ENCODE measurements at regions not wholly inside any gene's neighbourhood (a gene's known extent, or its start where the extent isn't known, plus 50 kb on each side); places are given as distances from the start of the nearest gene placed in this dataset.

DNA sequence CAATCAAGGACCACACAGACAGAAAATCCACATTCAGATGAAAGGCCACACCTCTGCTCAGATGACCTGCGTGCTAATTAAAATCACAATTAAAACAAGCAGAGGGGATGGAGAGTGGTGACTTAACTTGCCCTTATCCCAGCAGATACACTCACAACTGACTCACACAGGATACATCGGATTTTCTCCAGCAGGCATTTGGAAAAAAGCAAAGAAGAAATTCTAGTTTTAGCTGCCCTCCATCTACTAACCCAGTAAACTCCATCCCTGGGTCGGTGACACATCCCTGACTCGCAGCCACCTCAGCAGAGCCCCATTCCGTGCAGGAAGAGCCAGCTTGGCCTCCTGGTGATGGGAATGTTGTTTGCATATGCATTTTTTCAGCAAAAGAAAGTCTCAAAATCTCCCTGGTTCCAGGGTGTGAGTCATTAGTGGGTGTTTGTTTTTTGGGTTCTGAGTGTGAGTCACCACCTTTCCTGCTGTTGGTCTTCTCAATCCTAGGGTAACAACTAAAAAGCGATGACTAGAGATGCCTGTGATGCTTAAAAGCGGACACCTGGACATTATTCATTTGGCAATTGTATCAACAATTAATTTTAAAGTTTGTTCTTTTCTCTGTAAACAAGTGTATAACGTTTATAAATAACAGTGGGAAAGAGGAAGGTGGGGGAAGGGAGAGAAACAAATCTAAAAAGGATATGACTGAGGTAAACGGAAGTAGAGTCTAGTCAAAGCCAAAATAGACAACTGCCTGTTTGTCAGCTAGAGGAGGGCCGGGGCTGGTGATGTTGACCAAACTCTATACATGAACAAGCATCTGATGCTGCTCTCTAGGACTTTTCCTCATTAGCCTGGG is 49.8 kb upstream of the SLC4A7 start (continued):
- TF ChIP-seq, protein P1, sequence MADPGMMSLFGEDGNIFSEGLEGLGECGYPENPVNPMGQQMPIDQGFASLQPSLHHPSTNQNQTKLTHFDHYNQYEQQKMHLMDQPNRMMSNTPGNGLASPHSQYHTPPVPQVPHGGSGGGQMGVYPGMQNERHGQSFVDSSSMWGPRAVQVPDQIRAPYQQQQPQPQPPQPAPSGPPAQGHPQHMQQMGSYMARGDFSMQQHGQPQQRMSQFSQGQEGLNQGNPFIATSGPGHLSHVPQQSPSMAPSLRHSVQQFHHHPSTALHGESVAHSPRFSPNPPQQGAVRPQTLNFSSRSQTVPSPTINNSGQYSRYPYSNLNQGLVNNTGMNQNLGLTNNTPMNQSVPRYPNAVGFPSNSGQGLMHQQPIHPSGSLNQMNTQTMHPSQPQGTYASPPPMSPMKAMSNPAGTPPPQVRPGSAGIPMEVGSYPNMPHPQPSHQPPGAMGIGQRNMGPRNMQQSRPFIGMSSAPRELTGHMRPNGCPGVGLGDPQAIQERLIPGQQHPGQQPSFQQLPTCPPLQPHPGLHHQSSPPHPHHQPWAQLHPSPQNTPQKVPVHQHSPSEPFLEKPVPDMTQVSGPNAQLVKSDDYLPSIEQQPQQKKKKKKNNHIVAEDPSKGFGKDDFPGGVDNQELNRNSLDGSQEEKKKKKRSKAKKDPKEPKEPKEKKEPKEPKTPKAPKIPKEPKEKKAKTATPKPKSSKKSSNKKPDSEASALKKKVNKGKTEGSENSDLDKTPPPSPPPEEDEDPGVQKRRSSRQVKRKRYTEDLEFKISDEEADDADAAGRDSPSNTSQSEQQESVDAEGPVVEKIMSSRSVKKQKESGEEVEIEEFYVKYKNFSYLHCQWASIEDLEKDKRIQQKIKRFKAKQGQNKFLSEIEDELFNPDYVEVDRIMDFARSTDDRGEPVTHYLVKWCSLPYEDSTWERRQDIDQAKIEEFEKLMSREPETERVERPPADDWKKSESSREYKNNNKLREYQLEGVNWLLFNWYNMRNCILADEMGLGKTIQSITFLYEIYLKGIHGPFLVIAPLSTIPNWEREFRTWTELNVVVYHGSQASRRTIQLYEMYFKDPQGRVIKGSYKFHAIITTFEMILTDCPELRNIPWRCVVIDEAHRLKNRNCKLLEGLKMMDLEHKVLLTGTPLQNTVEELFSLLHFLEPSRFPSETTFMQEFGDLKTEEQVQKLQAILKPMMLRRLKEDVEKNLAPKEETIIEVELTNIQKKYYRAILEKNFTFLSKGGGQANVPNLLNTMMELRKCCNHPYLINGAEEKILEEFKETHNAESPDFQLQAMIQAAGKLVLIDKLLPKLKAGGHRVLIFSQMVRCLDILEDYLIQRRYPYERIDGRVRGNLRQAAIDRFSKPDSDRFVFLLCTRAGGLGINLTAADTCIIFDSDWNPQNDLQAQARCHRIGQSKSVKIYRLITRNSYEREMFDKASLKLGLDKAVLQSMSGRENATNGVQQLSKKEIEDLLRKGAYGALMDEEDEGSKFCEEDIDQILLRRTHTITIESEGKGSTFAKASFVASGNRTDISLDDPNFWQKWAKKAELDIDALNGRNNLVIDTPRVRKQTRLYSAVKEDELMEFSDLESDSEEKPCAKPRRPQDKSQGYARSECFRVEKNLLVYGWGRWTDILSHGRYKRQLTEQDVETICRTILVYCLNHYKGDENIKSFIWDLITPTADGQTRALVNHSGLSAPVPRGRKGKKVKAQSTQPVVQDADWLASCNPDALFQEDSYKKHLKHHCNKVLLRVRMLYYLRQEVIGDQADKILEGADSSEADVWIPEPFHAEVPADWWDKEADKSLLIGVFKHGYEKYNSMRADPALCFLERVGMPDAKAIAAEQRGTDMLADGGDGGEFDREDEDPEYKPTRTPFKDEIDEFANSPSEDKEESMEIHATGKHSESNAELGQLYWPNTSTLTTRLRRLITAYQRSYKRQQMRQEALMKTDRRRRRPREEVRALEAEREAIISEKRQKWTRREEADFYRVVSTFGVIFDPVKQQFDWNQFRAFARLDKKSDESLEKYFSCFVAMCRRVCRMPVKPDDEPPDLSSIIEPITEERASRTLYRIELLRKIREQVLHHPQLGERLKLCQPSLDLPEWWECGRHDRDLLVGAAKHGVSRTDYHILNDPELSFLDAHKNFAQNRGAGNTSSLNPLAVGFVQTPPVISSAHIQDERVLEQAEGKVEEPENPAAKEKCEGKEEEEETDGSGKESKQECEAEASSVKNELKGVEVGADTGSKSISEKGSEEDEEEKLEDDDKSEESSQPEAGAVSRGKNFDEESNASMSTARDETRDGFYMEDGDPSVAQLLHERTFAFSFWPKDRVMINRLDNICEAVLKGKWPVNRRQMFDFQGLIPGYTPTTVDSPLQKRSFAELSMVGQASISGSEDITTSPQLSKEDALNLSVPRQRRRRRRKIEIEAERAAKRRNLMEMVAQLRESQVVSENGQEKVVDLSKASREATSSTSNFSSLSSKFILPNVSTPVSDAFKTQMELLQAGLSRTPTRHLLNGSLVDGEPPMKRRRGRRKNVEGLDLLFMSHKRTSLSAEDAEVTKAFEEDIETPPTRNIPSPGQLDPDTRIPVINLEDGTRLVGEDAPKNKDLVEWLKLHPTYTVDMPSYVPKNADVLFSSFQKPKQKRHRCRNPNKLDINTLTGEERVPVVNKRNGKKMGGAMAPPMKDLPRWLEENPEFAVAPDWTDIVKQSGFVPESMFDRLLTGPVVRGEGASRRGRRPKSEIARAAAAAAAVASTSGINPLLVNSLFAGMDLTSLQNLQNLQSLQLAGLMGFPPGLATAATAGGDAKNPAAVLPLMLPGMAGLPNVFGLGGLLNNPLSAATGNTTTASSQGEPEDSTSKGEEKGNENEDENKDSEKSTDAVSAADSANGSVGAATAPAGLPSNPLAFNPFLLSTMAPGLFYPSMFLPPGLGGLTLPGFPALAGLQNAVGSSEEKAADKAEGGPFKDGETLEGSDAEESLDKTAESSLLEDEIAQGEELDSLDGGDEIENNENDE (IDR thresholded peaks at IDR 0.05; ENCODE audit: insufficient replicate concordance, low read length), result peak; percentile 19
- no peak for TF ChIP-seq GABPA (IDR thresholded peaks at IDR 0.05; ENCODE audit: borderline replicate concordance, insufficient read depth, low read length)
- no peak for TF ChIP-seq EGR1 (IDR thresholded peaks at IDR 0.05; ENCODE audit: borderline replicate concordance, low read depth, low read length)
- peak; percentile 78 for TF ChIP-seq SP1 (IDR thresholded peaks at IDR 0.05; ENCODE audit: low read depth, low read length)
- no peak for TF ChIP-seq NANOG (IDR thresholded peaks at IDR 0.05; ENCODE audit: insufficient read depth, low read depth, low read length, poor library complexity, severe bottlenecking)
- TF ChIP-seq E2F6 (IDR thresholded peaks at IDR 0.05), result no peak
- no peak for TF ChIP-seq KDM4A (IDR thresholded peaks at IDR 0.05; ENCODE audit: low read depth, low read length, severe bottlenecking)
- no peak for TF ChIP-seq SP4 (IDR thresholded peaks at IDR 0.05; ENCODE audit: low read length)
- 0 out of 2 replicates have a peak, but pooled peaks have one; percentile 3 for TF ChIP-seq BACH1 (IDR thresholded peaks at IDR 0.05; ENCODE audit: low read length)

Data from H1 (cell line).